Endothelial cell of umbilical vein (primary cell): ENCODE measurements at regions not wholly inside any gene's neighbourhood (a gene's known extent, or its start where the extent isn't known, plus 50 kb on each side); places are given as distances from the start of the nearest gene placed in this dataset.

ENCODE experiments used
- GATA2 ChIP-seq: IDR thresholded peaks from 2 replicates; pipeline ENCODE4 v1.7.0; 2011; ENCODE audit warnings: low read depth, mild to moderate bottlenecking, moderate library complexity, mixed read lengths, low read length; ENCODE audit not compliant: insufficient read length, insufficient read depth
- POLR2AphosphoS5 ChIP-seq: IDR thresholded peaks from 2 replicates; pipeline ENCODE4 v1.6.1; 2012; ENCODE audit warnings: low read depth, mild to moderate bottlenecking, control low read depth, low read length, moderate library complexity; ENCODE audit not compliant: insufficient read depth
- TF ChIP-seq, protein P1 (sequence below), 2 donors: IDR thresholded peaks; 1 replicate in 1 of 2; 2 replicates in 1 of 2; pipeline ENCODE4 v1.5.1; 2011; ENCODE audit warnings: low read length in 2 of 2, mild to moderate bottlenecking in 2 of 2, moderate library complexity in 2 of 2, control low read depth in 1 of 2, inconsistent platforms in 1 of 2, low read depth in 1 of 2; ENCODE audit not compliant: insufficient read depth in 1 of 2; ENCODE audit errors: extremely low read depth in 1 of 2

DNA sequence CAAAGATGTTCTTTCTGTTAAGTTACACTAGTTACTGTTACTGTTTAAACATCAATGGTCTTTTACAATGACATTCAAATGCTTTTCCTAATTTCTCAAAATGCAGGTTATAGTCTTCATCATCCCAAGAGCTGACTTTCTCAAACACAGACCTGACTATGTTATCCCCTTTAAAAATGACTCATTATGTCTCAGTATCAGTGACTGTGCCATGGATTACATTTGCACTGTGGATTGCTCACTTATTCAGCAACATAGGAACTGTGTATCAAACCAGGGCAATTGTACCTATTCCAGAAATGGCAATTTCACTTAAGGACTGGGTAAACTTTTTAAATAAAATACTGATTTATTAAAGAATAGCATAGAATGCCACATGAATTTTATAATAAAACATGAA lies 630.2 kb upstream of the NOVA1 start:
- TF ChIP-seq GATA2 (no peak), POLR2AphosphoS5 (no peak)
- TF ChIP-seq, protein P1, sequence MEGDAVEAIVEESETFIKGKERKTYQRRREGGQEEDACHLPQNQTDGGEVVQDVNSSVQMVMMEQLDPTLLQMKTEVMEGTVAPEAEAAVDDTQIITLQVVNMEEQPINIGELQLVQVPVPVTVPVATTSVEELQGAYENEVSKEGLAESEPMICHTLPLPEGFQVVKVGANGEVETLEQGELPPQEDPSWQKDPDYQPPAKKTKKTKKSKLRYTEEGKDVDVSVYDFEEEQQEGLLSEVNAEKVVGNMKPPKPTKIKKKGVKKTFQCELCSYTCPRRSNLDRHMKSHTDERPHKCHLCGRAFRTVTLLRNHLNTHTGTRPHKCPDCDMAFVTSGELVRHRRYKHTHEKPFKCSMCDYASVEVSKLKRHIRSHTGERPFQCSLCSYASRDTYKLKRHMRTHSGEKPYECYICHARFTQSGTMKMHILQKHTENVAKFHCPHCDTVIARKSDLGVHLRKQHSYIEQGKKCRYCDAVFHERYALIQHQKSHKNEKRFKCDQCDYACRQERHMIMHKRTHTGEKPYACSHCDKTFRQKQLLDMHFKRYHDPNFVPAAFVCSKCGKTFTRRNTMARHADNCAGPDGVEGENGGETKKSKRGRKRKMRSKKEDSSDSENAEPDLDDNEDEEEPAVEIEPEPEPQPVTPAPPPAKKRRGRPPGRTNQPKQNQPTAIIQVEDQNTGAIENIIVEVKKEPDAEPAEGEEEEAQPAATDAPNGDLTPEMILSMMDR (IDR thresholded peaks at IDR 0.05; ENCODE audit: extremely low read depth in 1 of 2, insufficient read depth in 1 of 2, low read depth in 1 of 2, low read length in 2 of 2): no peak
